A549 (cell line): ENCODE measurements at regions not wholly inside any gene's neighbourhood (a gene's known extent, or its start where the extent isn't known, plus 50 kb on each side); places are given as distances from the start of the nearest gene placed in this dataset.

ENCODE experiments used
- ATAC-seq, 2 experiments: fragments of 200-7000 bp in 1 of 2; fragments of >200 bp in 1 of 2; cut with Nextera tagmentation in 1 of 2; cut with Tn5 transposase in 1 of 2; 3 replicates each; pipeline versions ENCODE4 v1.8.0 to v1.9.1; 2018 to 2020; ENCODE audit warnings: mild to moderate bottlenecking in 1 of 2, moderate library complexity in 1 of 2
- CTCF ChIA-PET: fragments of 300-600 bp; sonication (Branson Sonifier 250); formaldehyde crosslinking; extraction: SDS; loops from one replicate; lab custom pipeline; 2021; ENCODE audit warnings: antibody characterized with exemption, inconsistent platforms; lab: Yijun Ruan, JAX
- POLR2A ChIA-PET: fragments of 350-600 bp; formaldehyde crosslinking; extraction: SDS; loops from one replicate; lab custom pipeline; 2021; ENCODE audit warnings: antibody characterized with exemption, inconsistent platforms; lab: Yijun Ruan, JAX
- DNase-seq, 2 experiments: peaks; one replicate each; pipeline versions ENCODE4 v3.0.0 to v3.0.0-alpha.2; 2011 to 2016; ENCODE audit warnings: low read depth in 1 of 2, low spot score in 1 of 2
- FAIRE-seq: peaks from 2 replicates; lab custom pipeline; 2011; peaks lifted over from hg19 to GRCh38; lab: Jason Lieb, UNC
- H3K27ac ChIP-seq, 2 experiments: fragments of >200 bp; sonication (Bioruptor Twin); formaldehyde crosslinking; 3 replicates each; pipeline ENCODE4 v1.5.1; 2016 to 2017
- H3K4me1 ChIP-seq: fragments of >200 bp; sonication (Bioruptor Twin); formaldehyde crosslinking; 3 replicates; pipeline ENCODE4 v1.6.1; 2016
- H3K4me2 ChIP-seq: fragments of >200 bp; sonication (Bioruptor Twin); formaldehyde crosslinking; 3 replicates; pipeline ENCODE4 v1.6.1; 2016
- H3K4me3 ChIP-seq: fragments of >200 bp; sonication (Bioruptor Twin); formaldehyde crosslinking; 3 replicates; pipeline ENCODE4 v1.5.1; 2016
- H3K9me3 ChIP-seq: fragments of >200 bp; sonication (Bioruptor Twin); formaldehyde crosslinking; 3 replicates; pipeline ENCODE4 v1.6.1; 2016
- BHLHE40 ChIP-seq: IDR thresholded peaks from 2 replicates; pipeline ENCODE4 v1.6.1; 2012; ENCODE audit warnings: low read depth, low read length, inconsistent platforms
- EHMT2 ChIP-seq: fragments of 200-600 bp; sonication (generic); IDR thresholded peaks from 2 replicates; pipeline ENCODE4 v1.6.1; 2016; ENCODE audit warnings: antibody characterized with exemption, low read depth, mild to moderate bottlenecking, moderate library complexity
- ELK1 ChIP-seq: fragments of 150-350 bp; IDR thresholded peaks from 2 replicates; pipeline ENCODE4 v1.6.1; 2014; ENCODE audit warnings: low read depth, mild to moderate bottlenecking, low read length
- ESRRA ChIP-seq: fragments of 150-350 bp; IDR thresholded peaks from 2 replicates; pipeline ENCODE4 v1.6.1; 2014; ENCODE audit warnings: mild to moderate bottlenecking, low read length, borderline replicate concordance
- FOSB ChIP-seq: fragments of 250-450 bp; sonication (Bioruptor Pico); IDR thresholded peaks from 2 replicates; pipeline ENCODE4 v1.5.0; 2020; ENCODE audit warnings: mild to moderate bottlenecking, moderate library complexity
- FOSL2 ChIP-seq, 2 experiments: fragments of 450-650 bp in 1 of 2; fragments of >200 bp in 1 of 2; sonication (Bioruptor Twin) in 1 of 2; formaldehyde crosslinking; IDR thresholded peaks; 2 replicates each; pipeline versions ENCODE4 v1.5.0 to v1.6.1; 2016 to 2020; ENCODE audit warnings: mild to moderate bottlenecking in 1 of 2, moderate library complexity in 1 of 2
- GATA3 ChIP-seq: IDR thresholded peaks from 2 replicates; pipeline ENCODE4 v1.6.1; 2012; ENCODE audit warnings: borderline replicate concordance
- JUNB ChIP-seq: fragments of >200 bp; sonication (Bioruptor Twin); formaldehyde crosslinking; IDR thresholded peaks from 2 replicates; pipeline ENCODE4 v1.6.1; 2016
- NFE2L2 ChIP-seq: fragments of 150-350 bp; conservative IDR thresholded peaks from 2 replicates; pipeline ENCODE4 v1.6.1; 2014; ENCODE audit warnings: low read length
- PBX3 ChIP-seq: IDR thresholded peaks from 2 replicates; pipeline ENCODE4 v1.6.1; 2012
- PHF8 ChIP-seq: fragments of 200-600 bp; sonication (generic); IDR thresholded peaks from 2 replicates; pipeline ENCODE4 v1.6.1; 2016; ENCODE audit warnings: low read depth, mild to moderate bottlenecking, antibody characterized with exemption, moderate library complexity, borderline replicate concordance
- POLR2AphosphoS2 ChIP-seq: conservative IDR thresholded peaks from 2 replicates; pipeline ENCODE4 v1.6.1; 2012; ENCODE audit warnings: low read length, improper control_type of control experiment, inconsistent platforms
- RCOR1 ChIP-seq: fragments of 150-350 bp; IDR thresholded peaks from 2 replicates; pipeline ENCODE4 v1.6.1; 2014; ENCODE audit warnings: antibody characterized with exemption, low read length, low read depth
- RNF2 ChIP-seq: fragments of 200-600 bp; sonication (generic); IDR thresholded peaks from 2 replicates; pipeline ENCODE4 v1.6.1; 2016; ENCODE audit warnings: low read depth, mild to moderate bottlenecking, antibody characterized with exemption, moderate library complexity, borderline replicate concordance
- SREBF2 ChIP-seq: fragments of 450-650 bp; IDR thresholded peaks from 2 replicates; pipeline ENCODE4 v1.6.1; 2014; ENCODE audit warnings: mild to moderate bottlenecking, moderate library complexity
- ZC3H11A ChIP-seq: fragments of 450-650 bp; IDR thresholded peaks from 2 replicates; pipeline ENCODE4 v1.6.1; 2014; ENCODE audit warnings: antibody characterized with exemption, mild to moderate bottlenecking
- ZFP36 ChIP-seq: fragments of 450-650 bp; IDR thresholded peaks from 2 replicates; pipeline ENCODE4 v1.6.1; 2014; ENCODE audit warnings: borderline replicate concordance; ENCODE audit not compliant: partially characterized antibody
- ZNF302 ChIP-seq: fragments of 250-450 bp; sonication (Bioruptor Pico); IDR thresholded peaks from 2 replicates; pipeline ENCODE4 v1.9.0; 2021; ENCODE audit warnings: inconsistent platforms, mild to moderate bottlenecking, moderate library complexity
- WGBS: methylation state at CpG from one replicate; pipeline ENCODE4 v1.1.6; 2017; ENCODE audit errors: missing lambda C conversion rate; 5-methylcytosine and 5-hydroxymethylcytosine counted together
- TF ChIP-seq, protein P1 (sequence below): fragments of 250-450 bp; sonication (Bioruptor Pico); IDR thresholded peaks from 2 replicates; pipeline ENCODE4 v1.5.0; 2021; ENCODE audit warnings: mild to moderate bottlenecking, moderate library complexity, borderline replicate concordance
- TF ChIP-seq, protein P2 (sequence below): fragments of 200-600 bp; sonication (generic); IDR thresholded peaks from 2 replicates; pipeline ENCODE4 v1.6.1; 2016; ENCODE audit warnings: antibody characterized with exemption, mild to moderate bottlenecking, moderate library complexity
- TF ChIP-seq, protein P3 (sequence below): fragments of 250-450 bp; sonication (Bioruptor Pico); IDR thresholded peaks from 2 replicates; pipeline ENCODE4 v1.5.0; 2020; ENCODE audit warnings: low read depth, mild to moderate bottlenecking, moderate library complexity

DNA sequence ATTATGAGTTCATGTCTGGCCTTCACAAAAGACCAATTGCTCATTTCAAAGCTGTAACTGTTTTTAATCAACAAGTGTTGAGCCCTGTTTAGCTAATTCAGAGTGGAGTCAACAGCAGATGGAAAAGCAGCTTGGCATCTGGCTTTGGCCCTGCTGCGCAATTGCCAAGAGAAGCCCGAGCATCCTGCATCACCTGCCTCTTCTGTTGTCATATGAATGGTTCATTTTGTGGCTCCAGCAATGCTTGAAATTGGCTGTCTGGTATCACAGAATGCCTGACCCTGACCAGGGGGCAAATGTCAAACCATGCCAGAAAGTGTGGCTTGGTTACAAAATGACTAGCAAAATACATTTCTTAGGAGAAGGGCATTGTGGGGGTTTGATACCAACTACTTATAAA lies 296.5 kb upstream of the PHF14 start:
- FAIRE-seq = no peak
- TF ChIP-seq RNF2 (no peak), ZC3H11A (no peak), EHMT2 (no peak), SREBF2 (no peak), PBX3 (no peak), FOSB (CRISPR knock-in tag) (no peak), ESRRA (no peak), RCOR1 (no peak), POLR2AphosphoS2 (no peak)
- TF ChIP-seq, protein P1, sequence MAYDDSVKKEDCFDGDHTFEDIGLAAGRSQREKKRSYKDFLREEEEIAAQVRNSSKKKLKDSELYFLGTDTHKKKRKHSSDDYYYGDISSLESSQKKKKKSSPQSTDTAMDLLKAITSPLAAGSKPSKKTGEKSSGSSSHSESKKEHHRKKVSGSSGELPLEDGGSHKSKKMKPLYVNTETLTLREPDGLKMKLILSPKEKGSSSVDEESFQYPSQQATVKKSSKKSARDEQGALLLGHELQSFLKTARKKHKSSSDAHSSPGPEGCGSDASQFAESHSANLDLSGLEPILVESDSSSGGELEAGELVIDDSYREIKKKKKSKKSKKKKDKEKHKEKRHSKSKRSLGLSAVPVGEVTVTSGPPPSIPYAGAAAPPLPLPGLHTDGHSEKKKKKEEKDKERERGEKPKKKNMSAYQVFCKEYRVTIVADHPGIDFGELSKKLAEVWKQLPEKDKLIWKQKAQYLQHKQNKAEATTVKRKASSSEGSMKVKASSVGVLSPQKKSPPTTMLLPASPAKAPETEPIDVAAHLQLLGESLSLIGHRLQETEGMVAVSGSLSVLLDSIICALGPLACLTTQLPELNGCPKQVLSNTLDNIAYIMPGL (CRISPR knock-in tag) = no peak
- TF ChIP-seq, protein P2, sequence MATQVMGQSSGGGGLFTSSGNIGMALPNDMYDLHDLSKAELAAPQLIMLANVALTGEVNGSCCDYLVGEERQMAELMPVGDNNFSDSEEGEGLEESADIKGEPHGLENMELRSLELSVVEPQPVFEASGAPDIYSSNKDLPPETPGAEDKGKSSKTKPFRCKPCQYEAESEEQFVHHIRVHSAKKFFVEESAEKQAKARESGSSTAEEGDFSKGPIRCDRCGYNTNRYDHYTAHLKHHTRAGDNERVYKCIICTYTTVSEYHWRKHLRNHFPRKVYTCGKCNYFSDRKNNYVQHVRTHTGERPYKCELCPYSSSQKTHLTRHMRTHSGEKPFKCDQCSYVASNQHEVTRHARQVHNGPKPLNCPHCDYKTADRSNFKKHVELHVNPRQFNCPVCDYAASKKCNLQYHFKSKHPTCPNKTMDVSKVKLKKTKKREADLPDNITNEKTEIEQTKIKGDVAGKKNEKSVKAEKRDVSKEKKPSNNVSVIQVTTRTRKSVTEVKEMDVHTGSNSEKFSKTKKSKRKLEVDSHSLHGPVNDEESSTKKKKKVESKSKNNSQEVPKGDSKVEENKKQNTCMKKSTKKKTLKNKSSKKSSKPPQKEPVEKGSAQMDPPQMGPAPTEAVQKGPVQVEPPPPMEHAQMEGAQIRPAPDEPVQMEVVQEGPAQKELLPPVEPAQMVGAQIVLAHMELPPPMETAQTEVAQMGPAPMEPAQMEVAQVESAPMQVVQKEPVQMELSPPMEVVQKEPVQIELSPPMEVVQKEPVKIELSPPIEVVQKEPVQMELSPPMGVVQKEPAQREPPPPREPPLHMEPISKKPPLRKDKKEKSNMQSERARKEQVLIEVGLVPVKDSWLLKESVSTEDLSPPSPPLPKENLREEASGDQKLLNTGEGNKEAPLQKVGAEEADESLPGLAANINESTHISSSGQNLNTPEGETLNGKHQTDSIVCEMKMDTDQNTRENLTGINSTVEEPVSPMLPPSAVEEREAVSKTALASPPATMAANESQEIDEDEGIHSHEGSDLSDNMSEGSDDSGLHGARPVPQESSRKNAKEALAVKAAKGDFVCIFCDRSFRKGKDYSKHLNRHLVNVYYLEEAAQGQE = no peak
- TF ChIP-seq, protein P3, sequence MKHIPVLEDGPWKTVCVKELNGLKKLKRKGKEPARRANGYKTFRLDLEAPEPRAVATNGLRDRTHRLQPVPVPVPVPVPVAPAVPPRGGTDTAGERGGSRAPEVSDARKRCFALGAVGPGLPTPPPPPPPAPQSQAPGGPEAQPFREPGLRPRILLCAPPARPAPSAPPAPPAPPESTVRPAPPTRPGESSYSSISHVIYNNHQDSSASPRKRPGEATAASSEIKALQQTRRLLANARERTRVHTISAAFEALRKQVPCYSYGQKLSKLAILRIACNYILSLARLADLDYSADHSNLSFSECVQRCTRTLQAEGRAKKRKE (CRISPR knock-in tag) = no peak
- H3K9me3 ChIP-seq = no peaks in the 10 kb centered on the region
- H3K4me2 ChIP-seq = no peak overlapping the region
- ATAC-seq = no peak
- DNase-seq = no peak
- H3K27ac ChIP-seq = no peak overlapping the region
- H3K4me3 ChIP-seq = no peak overlapping the region
- H3K4me1 ChIP-seq = no peaks in the 10 kb centered on the region
- CTCF ChIA-PET = no interaction called here
- POLR2A ChIA-PET = no interaction called here
- WGBS = 46% methylated on average over 2 of the region's 2 CpGs

DNA sequence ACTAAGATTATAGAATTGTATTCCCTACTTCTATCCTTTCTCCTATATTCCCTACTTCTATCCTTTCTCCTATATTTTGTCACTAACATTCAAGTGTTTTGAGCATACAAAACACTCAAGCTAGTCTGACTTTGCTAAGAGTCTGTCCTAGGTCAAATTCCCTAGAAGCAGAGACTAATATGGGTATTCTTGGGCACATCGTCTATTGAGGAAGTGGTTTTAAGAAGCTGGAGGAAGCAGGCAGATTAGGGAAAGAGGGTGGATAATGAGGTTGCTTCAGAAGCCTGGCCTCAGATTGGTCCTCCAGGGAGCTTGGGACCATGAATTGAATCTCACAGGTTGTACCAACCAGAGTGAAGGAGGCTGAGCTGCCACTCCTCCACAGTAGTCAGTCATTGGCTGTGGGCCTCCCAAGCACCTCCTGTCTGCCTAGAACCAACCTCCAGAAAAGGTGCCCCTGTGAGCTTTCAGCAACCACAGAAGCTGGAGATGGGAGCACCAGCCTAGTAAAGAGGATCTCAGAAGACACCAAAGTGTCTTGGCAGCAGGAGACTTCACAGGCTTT lies 295.9 kb upstream of the PHF14 start:
- CTCF ChIA-PET = no interaction called here
- no peak overlapping the region for H3K27ac ChIP-seq
- TF ChIP-seq ELK1 (no peak), ZC3H11A (no peak)
- TF ChIP-seq, all 56 proteins: peak for 0
- Histone ChIP-seq H3K4me3 (no peak overlapping the region), H3K9me3 (no peaks in the 10 kb centered on the region), H3K4me1 (no peaks in the 10 kb centered on the region), H3K4me2 (no peak overlapping the region)
- ATAC-seq (no peak), FAIRE-seq (no peak), DNase-seq (no peak)
- WGBS = 48% methylated on average over 1 of the region's 1 CpG
- POLR2A ChIA-PET = no interaction called here

- POLR2A ChIA-PET = no interaction called here
- Histone ChIP-seq H3K4me2 (no peak overlapping the region), H3K4me3 (no peak overlapping the region), H3K27ac (no peak overlapping the region), H3K9me3 (no peaks in the 10 kb centered on the region), H3K4me1 (no peaks in the 10 kb centered on the region)
- WGBS = 0% methylated on average over 4 of the region's 5 CpGs
- CTCF ChIA-PET = no interaction called here
- no peak for FAIRE-seq
- no peak for DNase-seq
- no peak for ATAC-seq
- TF ChIP-seq GATA3 (no peak), FOSB (CRISPR knock-in tag) (no peak), BHLHE40 (no peak), PHF8 (no peak), NFE2L2 (no peak), FOSL2 (IDR thresholded peaks at IDR 0.05) (no peak), FOSL2 (CRISPR knock-in tag; IDR thresholded peaks at IDR 0.05) (no peak), ZFP36 (no peak), JUNB (no peak), ZNF302 (no peak)
- TF ChIP-seq, protein P2 = no peak
These were observed 289.1 kb upstream of the PHF14 start for GRCh38 chr7:10684606-10685005.
